ENCODE measurements at regions not wholly inside any gene's neighbourhood (a gene's known extent, or its start where the extent isn't known, plus 50 kb on each side); places are given as distances from the start of the nearest gene placed in this dataset.

GRCh38 chr6:97790926-97791590 is 508.0 kb upstream of the MMS22L start:
- Histone ChIP-seq H3K27me3 (ENCODE audit: insufficient read depth, insufficient read length) (no peaks in the 10 kb centered on the region), H3K36me3 (ENCODE audit: insufficient read depth, insufficient read length, low read length) (no peaks in the 10 kb centered on the region)

GRCh38 chr6:97805596-97805995 is 522.6 kb upstream of the MMS22L start:
- H3K36me3 ChIP-seq (ENCODE audit: insufficient read depth, insufficient read length, low read length): no peaks in the 10 kb centered on the region
- TF ChIP-seq ZNF274 (IDR thresholded peaks at IDR 0.05; ENCODE audit: low read depth, low read length) (no peak), YY1 (IDR thresholded peaks at IDR 0.05; ENCODE audit: insufficient read depth, insufficient read length) (no peak), SUZ12 (IDR thresholded peaks at IDR 0.05; ENCODE audit: extremely low read depth, insufficient read depth, insufficient read length) (no peak)
- no peak overlapping the region for H3K9ac ChIP-seq (ENCODE audit: insufficient read length, low read depth)
- no peaks in the 10 kb centered on the region for H3K9me3 ChIP-seq (ENCODE audit: insufficient read depth, low read length)
- H3K4me1 ChIP-seq (ENCODE audit: insufficient read depth, insufficient read length): no peaks in the 10 kb centered on the region
- DNase-seq (ENCODE audit: low read depth, low spot score): no peak
- H3K27me3 ChIP-seq (ENCODE audit: insufficient read depth, insufficient read length): no peaks in the 10 kb centered on the region
- no peak overlapping the region for H3K4me3 ChIP-seq (ENCODE audit: insufficient read length, low read depth)

More at GRCh38 chr6:97790926-97791590, 508.0 kb upstream of the MMS22L start:
- DNase-seq (ENCODE audit: low read depth, low spot score): no peak
- Histone ChIP-seq H3K9ac (ENCODE audit: insufficient read length, low read depth) (no peak overlapping the region), H3K4me1 (ENCODE audit: insufficient read depth, insufficient read length) (no peaks in the 10 kb centered on the region), H3K9me3 (ENCODE audit: insufficient read depth, low read length) (peaks cover 16% of the 10 kb centered on the region; the same call in 1 of the 2 replicates), H3K4me3 (ENCODE audit: insufficient read length, low read depth) (no peak overlapping the region)
- no peak for TF ChIP-seq SUZ12 (IDR thresholded peaks at IDR 0.05; ENCODE audit: extremely low read depth, insufficient read depth, insufficient read length)

GRCh38 chr6:97812940-97813339 is 529.9 kb upstream of the MMS22L start:
- Histone ChIP-seq H3K36me3 (ENCODE audit: insufficient read depth, insufficient read length, low read length) (no peaks in the 10 kb centered on the region), H3K4me1 (ENCODE audit: insufficient read depth, insufficient read length) (no peaks in the 10 kb centered on the region)
- DNase-seq (ENCODE audit: low read depth, low spot score): no peak

GRCh38 chr6:97813889-97814567 is 531.0 kb upstream of the MMS22L start:
- no peak for DNase-seq (ENCODE audit: low read depth, low spot score)
- Histone ChIP-seq H3K27me3 (ENCODE audit: insufficient read depth, insufficient read length) (no peaks in the 10 kb centered on the region), H3K4me1 (ENCODE audit: insufficient read depth, insufficient read length) (no peaks in the 10 kb centered on the region), H3K9ac (ENCODE audit: insufficient read length, low read depth) (no peak overlapping the region), H3K36me3 (ENCODE audit: insufficient read depth, insufficient read length, low read length) (no peaks in the 10 kb centered on the region), H3K9me3 (ENCODE audit: insufficient read depth, low read length) (no peaks in the 10 kb centered on the region), H3K4me3 (ENCODE audit: insufficient read length, low read depth) (no peak overlapping the region)
- TF ChIP-seq ZNF274 (IDR thresholded peaks at IDR 0.05; ENCODE audit: low read depth, low read length): no peak
- no peak for TF ChIP-seq SUZ12 (IDR thresholded peaks at IDR 0.05; ENCODE audit: extremely low read depth, insufficient read depth, insufficient read length)
- TF ChIP-seq YY1 (IDR thresholded peaks at IDR 0.05; ENCODE audit: insufficient read depth, insufficient read length): no peak

More at GRCh38 chr6:97812940-97813339, 529.9 kb upstream of the MMS22L start:
- no peaks in the 10 kb centered on the region for H3K9me3 ChIP-seq (ENCODE audit: insufficient read depth, low read length)
- no peaks in the 10 kb centered on the region for H3K27me3 ChIP-seq (ENCODE audit: insufficient read depth, insufficient read length)
- H3K9ac ChIP-seq (ENCODE audit: insufficient read length, low read depth): no peak overlapping the region
- no peak for TF ChIP-seq SUZ12 (IDR thresholded peaks at IDR 0.05; ENCODE audit: extremely low read depth, insufficient read depth, insufficient read length)
- no peak for TF ChIP-seq ZNF274 (IDR thresholded peaks at IDR 0.05; ENCODE audit: low read depth, low read length)
- TF ChIP-seq YY1 (IDR thresholded peaks at IDR 0.05; ENCODE audit: insufficient read depth, insufficient read length): no peak
- no peak overlapping the region for H3K4me3 ChIP-seq (ENCODE audit: insufficient read length, low read depth)

- Histone ChIP-seq H3K4me1 (ENCODE audit: insufficient read depth, insufficient read length) (no peaks in the 10 kb centered on the region), H3K36me3 (ENCODE audit: insufficient read depth, insufficient read length, low read length) (no peaks in the 10 kb centered on the region), H3K9me3 (ENCODE audit: insufficient read depth, low read length) (no peaks in the 10 kb centered on the region), H3K27me3 (ENCODE audit: insufficient read depth, insufficient read length) (no peaks in the 10 kb centered on the region), H3K4me3 (ENCODE audit: insufficient read length, low read depth) (no peak overlapping the region), H3K9ac (ENCODE audit: insufficient read length, low read depth) (no peak overlapping the region)
- no peak for DNase-seq (ENCODE audit: low read depth, low spot score)
- no peak for TF ChIP-seq YY1 (IDR thresholded peaks at IDR 0.05; ENCODE audit: insufficient read depth, insufficient read length)
- TF ChIP-seq SUZ12 (IDR thresholded peaks at IDR 0.05; ENCODE audit: extremely low read depth, insufficient read depth, insufficient read length): no peak
- no peak for TF ChIP-seq ZNF274 (IDR thresholded peaks at IDR 0.05; ENCODE audit: low read depth, low read length)
These were observed 532.3 kb upstream of the MMS22L start for GRCh38 chr6:97815301-97815812.

- no peaks in the 10 kb centered on the region for H3K9me3 ChIP-seq (ENCODE audit: insufficient read depth, low read length)
- no peak for TF ChIP-seq SUZ12 (IDR thresholded peaks at IDR 0.05; ENCODE audit: extremely low read depth, insufficient read depth, insufficient read length)
- TF ChIP-seq YY1 (IDR thresholded peaks at IDR 0.05; ENCODE audit: insufficient read depth, insufficient read length): no peak
- TF ChIP-seq ZNF274 (IDR thresholded peaks at IDR 0.05; ENCODE audit: low read depth, low read length): no peak
- no peak for DNase-seq (ENCODE audit: low read depth, low spot score)
- H3K9ac ChIP-seq (ENCODE audit: insufficient read length, low read depth): no peak overlapping the region
- H3K4me3 ChIP-seq (ENCODE audit: insufficient read length, low read depth): no peak overlapping the region
- no peaks in the 10 kb centered on the region for H3K36me3 ChIP-seq (ENCODE audit: insufficient read depth, insufficient read length, low read length)
- H3K27me3 ChIP-seq (ENCODE audit: insufficient read depth, insufficient read length): no peaks in the 10 kb centered on the region
- no peaks in the 10 kb centered on the region for H3K4me1 ChIP-seq (ENCODE audit: insufficient read depth, insufficient read length)
These were observed 533.5 kb upstream of the MMS22L start for GRCh38 chr6:97816526-97816925.

- TF ChIP-seq ZNF274 (IDR thresholded peaks at IDR 0.05; ENCODE audit: low read depth, low read length) (no peak), YY1 (IDR thresholded peaks at IDR 0.05; ENCODE audit: insufficient read depth, insufficient read length) (no peak), SUZ12 (IDR thresholded peaks at IDR 0.05; ENCODE audit: extremely low read depth, insufficient read depth, insufficient read length) (no peak)
- H3K4me3 ChIP-seq (ENCODE audit: insufficient read length, low read depth): no peak overlapping the region
These were observed 536.7 kb upstream of the MMS22L start for GRCh38 chr6:97819710-97820109.

More at GRCh38 chr6:97819710-97820109, 536.7 kb upstream of the MMS22L start:
- H3K9me3 ChIP-seq (ENCODE audit: insufficient read depth, low read length): no peaks in the 10 kb centered on the region
- no peaks in the 10 kb centered on the region for H3K36me3 ChIP-seq (ENCODE audit: insufficient read depth, insufficient read length, low read length)
- no peak overlapping the region for H3K9ac ChIP-seq (ENCODE audit: insufficient read length, low read depth)
- H3K27me3 ChIP-seq (ENCODE audit: insufficient read depth, insufficient read length): no peaks in the 10 kb centered on the region
- H3K4me1 ChIP-seq (ENCODE audit: insufficient read depth, insufficient read length): no peaks in the 10 kb centered on the region
- DNase-seq (ENCODE audit: low read depth, low spot score): no peak
